HEK293 (cell line): ENCODE measurements at regions not wholly inside any gene's neighbourhood (a gene's known extent, or its start where the extent isn't known, plus 50 kb on each side); places are given as distances from the start of the nearest gene placed in this dataset.

Experiments
- CTCF ChIA-PET: fragments of 350-600 bp; formaldehyde crosslinking; extraction: SDS; loops from one replicate; lab custom pipeline; 2021; ENCODE audit warnings: antibody characterized with exemption; lab: Yijun Ruan, JAX
- POLR2A ChIA-PET: fragments of 300-600 bp; formaldehyde crosslinking; extraction: SDS; loops from one replicate; lab custom pipeline; 2020; ENCODE audit warnings: antibody characterized with exemption, inconsistent platforms; lab: Yijun Ruan, JAX
- H3K27ac ChIP-seq: fragments of 200-500 bp; sonication (Bioruptor generic); 2 replicates; pipeline ENCODE4 v1.5.1; 2014; ENCODE audit warnings: low read depth, low read length, control low read depth, inconsistent platforms; ENCODE audit errors: extremely low read depth
- H3K36me3 ChIP-seq, 2 experiments: fragments of 200-500 bp in 1 of 2; sonication (Bioruptor generic) in 1 of 2; 1 replicate in 1 of 2; 2 replicates in 1 of 2; pipeline ENCODE4 v1.5.1; 2014 to 2017; ENCODE audit warnings: inconsistent platforms in 2 of 2, low read length in 2 of 2; ENCODE audit not compliant: control insufficient read depth in 2 of 2, insufficient read depth in 1 of 2
- H3K4me1 ChIP-seq: fragments of 200-500 bp; sonication (Bioruptor generic); 2 replicates; pipeline ENCODE4 v1.5.1; 2014; ENCODE audit warnings: mild to moderate bottlenecking, low read length, inconsistent platforms; ENCODE audit not compliant: control insufficient read depth, insufficient read depth
- H3K4me3 ChIP-seq: 2 replicates; pipeline ENCODE4 v1.5.1; 2011; ENCODE audit warnings: low read depth, mild to moderate bottlenecking, control low read depth, low read length, moderate library complexity
- H3K9me3 ChIP-seq: fragments of 200-500 bp; sonication (Bioruptor generic); 2 replicates; pipeline ENCODE4 v1.5.1; 2014; ENCODE audit warnings: low read depth, low read length, inconsistent platforms; ENCODE audit not compliant: control insufficient read depth, insufficient read depth
- FEZF1 ChIP-seq: fragments of 450-650 bp; formaldehyde crosslinking; IDR thresholded peaks from 2 replicates; pipeline ENCODE4 v1.5.1; 2016; ENCODE audit warnings: missing biosample characterization, missing genetic modification characterization
- RBAK ChIP-seq: fragments of 450-650 bp; formaldehyde crosslinking; IDR thresholded peaks from 2 replicates; pipeline ENCODE4 v1.5.1; 2016; ENCODE audit warnings: missing biosample characterization, missing genetic modification characterization
- SALL2 ChIP-seq: fragments of 450-650 bp; formaldehyde crosslinking; IDR thresholded peaks from 2 replicates; pipeline ENCODE4 v1.5.0; 2017; ENCODE audit warnings: missing biosample characterization, mild to moderate bottlenecking, missing genetic modification characterization, borderline replicate concordance
- SCRT2 ChIP-seq: fragments of 450-650 bp; formaldehyde crosslinking; IDR thresholded peaks from 2 replicates; pipeline ENCODE4 v1.5.1; 2016; ENCODE audit warnings: missing biosample characterization, missing genetic modification characterization
- TCF7L2 ChIP-seq: IDR thresholded peaks from 2 replicates; pipeline ENCODE4 v1.6.1; 2011; ENCODE audit warnings: low read depth, mild to moderate bottlenecking, inconsistent platforms, low read length, moderate library complexity, borderline replicate concordance
- ZNF112 ChIP-seq: fragments of 450-650 bp; formaldehyde crosslinking; IDR thresholded peaks from 2 replicates; pipeline ENCODE4 v1.5.0; 2017; ENCODE audit warnings: missing biosample characterization, missing genetic modification characterization
- ZNF114 ChIP-seq: fragments of 450-650 bp; formaldehyde crosslinking; IDR thresholded peaks from 2 replicates; pipeline ENCODE4 v1.5.0; 2017; ENCODE audit warnings: missing biosample characterization, missing genetic modification characterization
- ZNF121 ChIP-seq: fragments of 450-650 bp; formaldehyde crosslinking; IDR thresholded peaks from 2 replicates; pipeline ENCODE4 v1.5.1; 2016; ENCODE audit warnings: missing biosample characterization, missing genetic modification characterization
- ZNF2 ChIP-seq: fragments of 450-650 bp; formaldehyde crosslinking; IDR thresholded peaks from 2 replicates; pipeline ENCODE4 v1.5.1; 2016; ENCODE audit warnings: missing biosample characterization, missing genetic modification characterization
- ZNF366 ChIP-seq: fragments of 450-650 bp; formaldehyde crosslinking; conservative IDR thresholded peaks from 2 replicates; pipeline ENCODE4 v1.5.1; 2016; ENCODE audit warnings: missing biosample characterization, missing genetic modification characterization
- ZNF48 ChIP-seq: fragments of 450-650 bp; formaldehyde crosslinking; IDR thresholded peaks from 2 replicates; pipeline ENCODE4 v1.5.1; 2016; ENCODE audit warnings: missing biosample characterization, missing genetic modification characterization
- ZNF610 ChIP-seq: fragments of 450-650 bp; formaldehyde crosslinking; IDR thresholded peaks from 2 replicates; pipeline ENCODE4 v1.5.1; 2016; ENCODE audit warnings: missing biosample characterization, missing genetic modification characterization, borderline replicate concordance
- ZNF768 ChIP-seq: fragments of 450-650 bp; formaldehyde crosslinking; IDR thresholded peaks from 2 replicates; pipeline ENCODE4 v1.5.1; 2018; ENCODE audit warnings: missing biosample characterization, mild to moderate bottlenecking, missing genetic modification characterization
- ZSCAN30 ChIP-seq: fragments of 450-650 bp; IDR thresholded peaks from 2 replicates; pipeline ENCODE4 v1.5.1; 2018; ENCODE audit warnings: missing biosample characterization, mild to moderate bottlenecking, missing genetic modification characterization, moderate library complexity
- TF ChIP-seq, protein P1 (sequence below): fragments of 450-650 bp; formaldehyde crosslinking; IDR thresholded peaks from 2 replicates; pipeline ENCODE4 v1.5.1; 2016; ENCODE audit warnings: missing biosample characterization, missing genetic modification characterization, borderline replicate concordance
- TF ChIP-seq, protein P2 (sequence below): fragments of 450-650 bp; formaldehyde crosslinking; IDR thresholded peaks from 2 replicates; pipeline ENCODE4 v1.5.1; 2017; ENCODE audit warnings: missing biosample characterization, missing genetic modification characterization

DNA sequence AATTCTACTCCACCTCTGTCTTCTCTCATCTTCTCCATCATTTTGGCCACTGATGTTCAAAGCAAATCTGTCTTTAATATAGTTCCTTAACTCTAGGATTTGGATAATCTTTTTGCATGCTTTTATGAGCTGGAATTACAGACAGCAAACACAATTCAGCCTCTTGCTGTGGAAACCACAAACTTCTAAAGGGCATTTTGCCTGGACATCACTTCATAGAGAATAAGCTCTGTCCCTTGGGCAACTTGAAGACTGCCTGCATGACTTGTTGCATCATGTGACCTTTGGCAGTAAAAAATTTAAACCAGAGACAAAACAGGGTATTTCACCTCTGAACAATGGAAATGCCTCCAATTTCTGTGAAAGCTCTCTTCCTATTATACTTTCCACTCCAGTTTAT, 74.1 kb upstream of the HDDC2 start:
- no peak overlapping the region for H3K4me3 ChIP-seq
- no peaks in the 10 kb centered on the region for H3K9me3 ChIP-seq
- no peak overlapping the region for H3K27ac ChIP-seq
- POLR2A ChIA-PET: no interaction called here
- H3K36me3 ChIP-seq: no peaks in the 10 kb centered on the region
- TF ChIP-seq ZNF114 (no peak), SCRT2 (tag by site-specific recombination) (0 out of 2 replicates have a peak, but pooled peaks have one; percentile 22)
- no peaks in the 10 kb centered on the region for H3K4me1 ChIP-seq
- CTCF ChIA-PET: no interaction called here

DNA sequence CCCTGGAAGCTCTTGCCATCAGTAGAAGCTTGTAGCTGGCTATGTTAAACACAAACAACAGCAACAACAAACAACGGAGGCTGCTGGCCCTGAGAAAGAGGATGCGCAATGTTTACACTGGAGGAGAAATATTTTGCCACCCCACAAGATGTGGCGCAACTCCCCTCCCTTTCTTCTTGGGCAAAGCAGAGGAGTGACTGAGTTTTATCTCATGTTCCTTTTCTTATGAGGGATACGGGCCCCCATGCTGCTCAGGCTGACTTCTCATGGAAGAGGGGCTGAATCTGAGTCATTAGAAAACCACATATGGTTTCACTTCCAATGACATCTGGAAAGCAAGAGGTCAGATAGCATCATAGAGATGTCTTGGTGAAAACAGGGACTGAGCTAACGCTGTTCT, 75.9 kb upstream of the HDDC2 start:
- POLR2A ChIA-PET: no interaction called here
- TF ChIP-seq ZSCAN30 (tag by site-specific recombination) (no peak), FEZF1 (tag by site-specific recombination) (no peak), ZNF2 (tag by site-specific recombination) (no peak), ZNF48 (tag by site-specific recombination) (no peak), TCF7L2 (no peak), ZNF112 (tag by site-specific recombination) (no peak), ZNF121 (no peak)
- TF ChIP-seq, protein P1, sequence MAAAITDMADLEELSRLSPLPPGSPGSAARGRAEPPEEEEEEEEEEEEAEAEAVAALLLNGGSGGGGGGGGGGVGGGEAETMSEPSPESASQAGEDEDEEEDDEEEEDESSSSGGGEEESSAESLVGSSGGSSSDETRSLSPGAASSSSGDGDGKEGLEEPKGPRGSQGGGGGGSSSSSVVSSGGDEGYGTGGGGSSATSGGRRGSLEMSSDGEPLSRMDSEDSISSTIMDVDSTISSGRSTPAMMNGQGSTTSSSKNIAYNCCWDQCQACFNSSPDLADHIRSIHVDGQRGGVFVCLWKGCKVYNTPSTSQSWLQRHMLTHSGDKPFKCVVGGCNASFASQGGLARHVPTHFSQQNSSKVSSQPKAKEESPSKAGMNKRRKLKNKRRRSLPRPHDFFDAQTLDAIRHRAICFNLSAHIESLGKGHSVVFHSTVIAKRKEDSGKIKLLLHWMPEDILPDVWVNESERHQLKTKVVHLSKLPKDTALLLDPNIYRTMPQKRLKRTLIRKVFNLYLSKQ (tag by site-specific recombination): no peak
- H3K4me1 ChIP-seq: no peaks in the 10 kb centered on the region
- H3K9me3 ChIP-seq: no peaks in the 10 kb centered on the region
- H3K36me3 ChIP-seq: no peaks in the 10 kb centered on the region
- no peak overlapping the region for H3K4me3 ChIP-seq
- CTCF ChIA-PET: interaction anchor here (0.7 to 1.2 kb wide), 4 partner anchors 11 to 376 kb away, joined by 3 to 5 read pairs (median 4); no protein-coding TSS in a partner anchor
- H3K27ac ChIP-seq: no peak overlapping the region

DNA sequence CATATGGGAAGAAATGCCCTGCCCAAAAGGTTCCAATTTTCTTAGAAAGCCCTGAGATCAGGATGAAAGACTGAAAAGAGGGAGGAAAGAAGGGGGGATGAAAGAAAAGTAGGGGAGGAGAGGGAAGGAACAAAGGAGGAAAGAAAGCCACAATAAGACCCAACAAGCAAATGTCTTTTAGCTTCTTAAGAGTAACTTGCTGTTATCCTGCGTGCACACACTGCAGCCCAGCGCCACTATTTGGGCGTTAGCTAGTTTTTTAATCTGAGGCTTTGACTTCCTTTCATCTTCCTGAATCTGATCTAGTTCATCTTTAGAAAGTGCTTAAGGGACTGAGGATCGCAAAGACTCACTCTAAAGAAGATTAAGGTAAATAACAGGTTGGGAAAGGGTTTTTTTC, 77.4 kb upstream of the HDDC2 start:
- POLR2A ChIA-PET: no interaction called here
- CTCF ChIA-PET: interaction anchor here (1.2 kb wide), 1 partner anchor 13 kb away, joined by 5 read pairs; no protein-coding TSS in a partner anchor
- Histone ChIP-seq H3K4me1 (no peaks in the 10 kb centered on the region), H3K36me3 (no peaks in the 10 kb centered on the region), H3K9me3 (no peaks in the 10 kb centered on the region), H3K27ac (no peak overlapping the region), H3K4me3 (no peak overlapping the region)
- TF ChIP-seq, protein P2, sequence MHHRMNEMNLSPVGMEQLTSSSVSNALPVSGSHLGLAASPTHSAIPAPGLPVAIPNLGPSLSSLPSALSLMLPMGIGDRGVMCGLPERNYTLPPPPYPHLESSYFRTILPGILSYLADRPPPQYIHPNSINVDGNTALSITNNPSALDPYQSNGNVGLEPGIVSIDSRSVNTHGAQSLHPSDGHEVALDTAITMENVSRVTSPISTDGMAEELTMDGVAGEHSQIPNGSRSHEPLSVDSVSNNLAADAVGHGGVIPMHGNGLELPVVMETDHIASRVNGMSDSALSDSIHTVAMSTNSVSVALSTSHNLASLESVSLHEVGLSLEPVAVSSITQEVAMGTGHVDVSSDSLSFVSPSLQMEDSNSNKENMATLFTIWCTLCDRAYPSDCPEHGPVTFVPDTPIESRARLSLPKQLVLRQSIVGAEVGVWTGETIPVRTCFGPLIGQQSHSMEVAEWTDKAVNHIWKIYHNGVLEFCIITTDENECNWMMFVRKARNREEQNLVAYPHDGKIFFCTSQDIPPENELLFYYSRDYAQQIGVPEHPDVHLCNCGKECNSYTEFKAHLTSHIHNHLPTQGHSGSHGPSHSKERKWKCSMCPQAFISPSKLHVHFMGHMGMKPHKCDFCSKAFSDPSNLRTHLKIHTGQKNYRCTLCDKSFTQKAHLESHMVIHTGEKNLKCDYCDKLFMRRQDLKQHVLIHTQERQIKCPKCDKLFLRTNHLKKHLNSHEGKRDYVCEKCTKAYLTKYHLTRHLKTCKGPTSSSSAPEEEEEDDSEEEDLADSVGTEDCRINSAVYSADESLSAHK: no peak

DNA sequence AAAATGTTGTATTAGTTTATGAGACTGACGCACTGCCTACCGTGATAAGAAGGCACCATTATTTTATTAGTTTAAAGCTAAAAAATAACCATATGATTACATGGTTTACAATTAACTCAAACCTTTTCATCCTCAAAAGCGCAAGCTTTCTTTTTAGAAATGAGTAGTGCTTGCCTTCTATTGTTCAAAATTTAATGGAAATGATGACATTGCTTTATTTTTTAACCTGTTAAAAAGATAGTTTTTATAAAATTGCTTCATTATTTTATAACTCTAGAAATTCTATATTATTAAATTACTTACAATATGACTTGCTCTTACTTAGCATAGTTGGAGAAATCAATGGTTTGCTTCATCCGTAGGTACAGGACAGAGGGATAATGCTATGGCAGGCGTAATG, 78.7 kb upstream of the HDDC2 start:
- H3K36me3 ChIP-seq: no peaks in the 10 kb centered on the region
- no peak for TF ChIP-seq ZNF112 (tag by site-specific recombination)
- TF ChIP-seq ZNF768: no peak
- no peak for TF ChIP-seq ZNF610 (tag by site-specific recombination)
- TF ChIP-seq SALL2 (tag by site-specific recombination): no peak
- no peak for TF ChIP-seq RBAK (tag by site-specific recombination)
- no peak for TF ChIP-seq ZNF48 (tag by site-specific recombination)
- no peak for TF ChIP-seq ZNF366 (tag by site-specific recombination)
- TF ChIP-seq ZNF114: no peak
- CTCF ChIA-PET: interaction anchor here (0.6 to 0.7 kb wide), 2 partner anchors 69 to 165 kb away, joined by 3 read pairs; no protein-coding TSS in a partner anchor
- no peak overlapping the region for H3K27ac ChIP-seq
- H3K4me1 ChIP-seq: no peaks in the 10 kb centered on the region
- POLR2A ChIA-PET: interaction anchor here (0.8 kb wide), 1 partner anchor 18 kb away, joined by 3 read pairs; no protein-coding TSS in a partner anchor
- no peak overlapping the region for H3K4me3 ChIP-seq
- H3K9me3 ChIP-seq: no peaks in the 10 kb centered on the region
